CD14-positive monocyte (primary cell): ENCODE measurements at regions not wholly inside any gene's neighbourhood (a gene's known extent, or its start where the extent isn't known, plus 50 kb on each side); places are given as distances from the start of the nearest gene placed in this dataset.

ENCODE experiments used
- DNase-seq, 3 donors: peaks; one replicate each; pipeline ENCODE4 v3.0.0-alpha.2; 2011 to 2022
- H2AFZ ChIP-seq: 2 replicates; pipeline ENCODE4 v1.6.0; 2012; ENCODE audit warnings: mild to moderate bottlenecking, low read depth, low read length, inconsistent platforms; ENCODE audit not compliant: insufficient read depth, poor library complexity, severe bottlenecking
- H3K27ac ChIP-seq, 2 donors: 1 replicate in 1 of 2; 2 replicates in 1 of 2; pipeline ENCODE4 v1.5.1; 2012 to 2013; ENCODE audit warnings: low read length in 2 of 2, control low read depth in 1 of 2, inconsistent platforms in 1 of 2, low read depth in 1 of 2, mild to moderate bottlenecking in 1 of 2
- H3K27me3 ChIP-seq, 2 donors: one replicate each; pipeline versions ENCODE4 v1.6.0 to v1.6.1; 2011 to 2013; ENCODE audit warnings: low read length in 2 of 2; ENCODE audit not compliant: control insufficient read depth in 2 of 2, insufficient read depth in 2 of 2
- H3K36me3 ChIP-seq, 2 donors: replicated peaks in 1 of 2; 1 replicate in 1 of 2; 2 replicates in 1 of 2; pipeline versions ENCODE4 v1.5.1 to v1.6.1; 2012 to 2013; ENCODE audit warnings: low read length in 2 of 2, control low read depth in 1 of 2, inconsistent platforms in 1 of 2, mild to moderate bottlenecking in 1 of 2; ENCODE audit not compliant: insufficient read depth in 2 of 2, control insufficient read depth in 1 of 2
- H3K4me1 ChIP-seq, 2 donors: 1 replicate in 1 of 2; 2 replicates in 1 of 2; pipeline versions ENCODE4 v1.5.1 to v1.6.1; 2012 to 2013; ENCODE audit warnings: low read length in 2 of 2, control low read depth in 1 of 2, inconsistent platforms in 1 of 2, mild to moderate bottlenecking in 1 of 2, moderate library complexity in 1 of 2; ENCODE audit not compliant: insufficient read depth in 2 of 2, control insufficient read depth in 1 of 2
- H3K4me2 ChIP-seq: replicated peaks from 2 replicates; pipeline ENCODE3; 2012; ENCODE audit warnings: low read length, moderate library complexity, mild to moderate bottlenecking; ENCODE audit not compliant: poor library complexity, severe bottlenecking; ENCODE audit errors: extremely low read depth
- H3K4me3 ChIP-seq, 3 experiments: fragments of 200-600 bp in 1 of 3; sonication (generic) in 1 of 3; replicated peaks in 1 of 3; 1 replicate in 2 of 3; 2 replicates in 1 of 3; pipeline ENCODE4 v1.5.1; 2011 to 2013; ENCODE audit warnings: low read length in 3 of 3, mild to moderate bottlenecking in 3 of 3, control low read depth in 2 of 3, low read depth in 2 of 3, inconsistent platforms in 1 of 3, moderate library complexity in 1 of 3
- H3K79me2 ChIP-seq: 2 replicates; pipeline ENCODE4 v1.6.0; 2012; ENCODE audit warnings: mild to moderate bottlenecking, control low read depth, inconsistent platforms, low read length, moderate library complexity; ENCODE audit not compliant: insufficient read depth
- H3K9ac ChIP-seq: 2 replicates; pipeline ENCODE4 v1.6.0; 2017; ENCODE audit warnings: low read length, mild to moderate bottlenecking; ENCODE audit not compliant: insufficient read depth, poor library complexity, severe bottlenecking
- H3K9me3 ChIP-seq, 2 donors: replicated peaks in 1 of 2; 1 replicate in 1 of 2; 2 replicates in 1 of 2; pipeline versions ENCODE4 v1.5.1 to v1.6.1; 2012 to 2013; ENCODE audit warnings: low read length in 2 of 2, control low read depth in 1 of 2; ENCODE audit not compliant: control insufficient read depth in 1 of 2, insufficient read depth in 1 of 2
- H4K20me1 ChIP-seq: 2 replicates; pipeline ENCODE4 v1.6.0; 2012; ENCODE audit warnings: mild to moderate bottlenecking, low read length, control low read depth, moderate library complexity; ENCODE audit not compliant: insufficient read depth
- H3K27ac Mint-ChIP-seq, 7 donors: one replicate each; pipeline ENCODE4 v1.8.0; 2020; ENCODE audit warnings: mild to moderate bottlenecking in 7 of 7, mixed read lengths in 7 of 7, moderate library complexity in 6 of 7, inconsistent platforms in 2 of 7
- H3K27me3 Mint-ChIP-seq, 3 donors: one replicate each; pipeline ENCODE4 v1.8.0; 2021 to 2022; ENCODE audit warnings: low read depth in 3 of 3, mild to moderate bottlenecking in 3 of 3, mixed read lengths in 3 of 3, moderate library complexity in 3 of 3, inconsistent platforms in 1 of 3
- H3K36me3 Mint-ChIP-seq, 2 donors: one replicate each; pipeline ENCODE4 v1.8.0; 2020; ENCODE audit warnings: mixed read lengths in 2 of 2, inconsistent platforms in 1 of 2, mild to moderate bottlenecking in 1 of 2
- H3K4me1 Mint-ChIP-seq: one replicate; pipeline ENCODE4 v1.8.0; 2020; ENCODE audit warnings: mild to moderate bottlenecking, mixed read lengths
- H3K4me3 Mint-ChIP-seq, 2 donors: one replicate each; pipeline ENCODE4 v1.8.0; 2020; ENCODE audit warnings: mild to moderate bottlenecking in 2 of 2, mixed read lengths in 2 of 2, moderate library complexity in 1 of 2
- H3K9me3 Mint-ChIP-seq, 7 donors: one replicate each; pipeline ENCODE4 v1.8.0; 2020 to 2022; ENCODE audit warnings: mixed read lengths in 7 of 7, mild to moderate bottlenecking in 6 of 7, moderate library complexity in 6 of 7, inconsistent platforms in 2 of 7
- WGBS: methylation state at CpG from one replicate; pipeline ENCODE4 v1.1.5; 2013; ENCODE audit warnings: missing lambda C conversion rate; ENCODE audit not compliant: insufficient coverage; 5-methylcytosine and 5-hydroxymethylcytosine counted together
- intact Hi-C, 2 donors: fragments of 100-400 bp; cut with micrococcal nuclease; formaldehyde crosslinking; loops; one replicate each; pipeline versions ENCODE4 v1.15.0 to v1.15.1; 2023
- TF ChIP-seq, protein P1 (sequence below): fragments of 200-600 bp; IDR thresholded peaks from one replicate; pipeline ENCODE4 v1.8.0; 2022; ENCODE audit warnings: antibody characterized with exemption, mild to moderate bottlenecking

DNA sequence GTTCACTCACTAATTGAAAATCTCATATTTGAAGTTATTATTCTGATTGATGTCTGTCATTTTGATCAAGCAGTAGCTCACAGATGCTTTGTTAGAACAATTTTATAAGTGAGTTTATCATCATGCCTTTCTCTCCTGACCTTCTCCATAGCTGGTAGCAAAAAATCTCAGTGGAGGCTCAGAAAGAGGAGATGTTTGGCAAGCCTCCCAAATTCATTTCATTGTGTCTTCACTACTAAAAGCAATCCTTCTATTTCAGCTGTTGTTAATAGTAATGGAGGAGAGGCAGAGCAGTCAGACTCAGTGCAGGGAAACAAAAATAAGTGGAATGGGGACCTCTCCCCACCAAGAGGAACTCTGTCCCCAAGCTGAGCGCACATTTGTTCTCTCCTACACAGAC lies 2127.8 kb upstream of the CELF4 start:
- intact Hi-C loops = no loop called here
- TF ChIP-seq, protein P1, sequence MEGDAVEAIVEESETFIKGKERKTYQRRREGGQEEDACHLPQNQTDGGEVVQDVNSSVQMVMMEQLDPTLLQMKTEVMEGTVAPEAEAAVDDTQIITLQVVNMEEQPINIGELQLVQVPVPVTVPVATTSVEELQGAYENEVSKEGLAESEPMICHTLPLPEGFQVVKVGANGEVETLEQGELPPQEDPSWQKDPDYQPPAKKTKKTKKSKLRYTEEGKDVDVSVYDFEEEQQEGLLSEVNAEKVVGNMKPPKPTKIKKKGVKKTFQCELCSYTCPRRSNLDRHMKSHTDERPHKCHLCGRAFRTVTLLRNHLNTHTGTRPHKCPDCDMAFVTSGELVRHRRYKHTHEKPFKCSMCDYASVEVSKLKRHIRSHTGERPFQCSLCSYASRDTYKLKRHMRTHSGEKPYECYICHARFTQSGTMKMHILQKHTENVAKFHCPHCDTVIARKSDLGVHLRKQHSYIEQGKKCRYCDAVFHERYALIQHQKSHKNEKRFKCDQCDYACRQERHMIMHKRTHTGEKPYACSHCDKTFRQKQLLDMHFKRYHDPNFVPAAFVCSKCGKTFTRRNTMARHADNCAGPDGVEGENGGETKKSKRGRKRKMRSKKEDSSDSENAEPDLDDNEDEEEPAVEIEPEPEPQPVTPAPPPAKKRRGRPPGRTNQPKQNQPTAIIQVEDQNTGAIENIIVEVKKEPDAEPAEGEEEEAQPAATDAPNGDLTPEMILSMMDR = no peak
- Mint-ChIP-seq H3K4me1 (no peaks in the 10 kb centered on the region), H3K27ac (no peak overlapping the region), H3K27me3 (peaks cover 0 to 2% (median 0%) of the 10 kb centered on the region in 3 donors), H3K36me3 (no peaks in the 10 kb centered on the region), H3K9me3 (peaks cover 1 to 13% (median 4%) of the 10 kb centered on the region in 7 donors), H3K4me3 (no peak overlapping the region)
- no peaks in the 10 kb centered on the region for H3K4me1 ChIP-seq
- no peak overlapping the region for H2AFZ ChIP-seq
- no peak overlapping the region for H3K4me2 ChIP-seq
- WGBS = no CpG with 5 or more reads among the region's 1 CpG
- no peak for DNase-seq
- no peak overlapping the region for H3K4me3 ChIP-seq
- peaks cover 0 to 9% of the 10 kb centered on the region in 2 donors for H3K9me3 ChIP-seq
- no peak overlapping the region for H3K9ac ChIP-seq
- no peaks in the 10 kb centered on the region for H3K79me2 ChIP-seq
- no peaks in the 10 kb centered on the region for H4K20me1 ChIP-seq
- no peak overlapping the region for H3K27ac ChIP-seq
- no peaks in the 10 kb centered on the region for H3K27me3 ChIP-seq
- H3K36me3 ChIP-seq = no peaks in the 10 kb centered on the region

GRCh38 chr18:39692367-39693015 lies 2126.9 kb upstream of the CELF4 start:
- H3K9me3 Mint-ChIP-seq = peaks cover 0 to 10% (median 2%) of the 10 kb centered on the region in 7 donors
- Histone ChIP-seq H3K4me1 (no peaks in the 10 kb centered on the region), H3K4me2 (no peak overlapping the region), H4K20me1 (no peaks in the 10 kb centered on the region), H3K9me3 (peaks cover 0 to 6% of the 10 kb centered on the region in 2 donors), H3K27ac (no peak overlapping the region), H3K9ac (no peak overlapping the region), H3K79me2 (no peaks in the 10 kb centered on the region), H3K4me3 (no peak overlapping the region), H3K36me3 (no peaks in the 10 kb centered on the region), H2AFZ (no peak overlapping the region), H3K27me3 (no peaks in the 10 kb centered on the region)
- no peak for DNase-seq
- intact Hi-C loops = no loop called here
- no peak overlapping the region for H3K27ac Mint-ChIP-seq
- TF ChIP-seq, protein P1 = no peak
- no peak overlapping the region for H3K4me3 Mint-ChIP-seq
- 100% methylated on average over 2 of the region's 2 CpGs for WGBS
- no peaks in the 10 kb centered on the region for H3K4me1 Mint-ChIP-seq
- no peaks in the 10 kb centered on the region for H3K36me3 Mint-ChIP-seq
- peaks cover 0 to 2% (median 0%) of the 10 kb centered on the region in 3 donors for H3K27me3 Mint-ChIP-seq
